HG03565 (cell line): ENCODE measurements at regions not wholly inside any gene's neighbourhood (a gene's known extent, or its start where the extent isn't known, plus 50 kb on each side); places are given as distances from the start of the nearest gene placed in this dataset.

Experiments used
- ATAC-seq: cut with Tn5 transposase; IDR thresholded peaks from one replicate; pipeline ENCODE4 v1.9.1; 2021; ENCODE audit warnings: mild to moderate bottlenecking, moderate library complexity; ENCODE audit not compliant: unreplicated experiment

GRCh38 chr5:61777292-61777691, 445.2 kb downstream of the ZSWIM6 start:
- ATAC-seq = no peak

- ATAC-seq = no peak
Measured at GRCh38 chr5:61779743-61780142, 447.7 kb downstream of the ZSWIM6 start.

DNA sequence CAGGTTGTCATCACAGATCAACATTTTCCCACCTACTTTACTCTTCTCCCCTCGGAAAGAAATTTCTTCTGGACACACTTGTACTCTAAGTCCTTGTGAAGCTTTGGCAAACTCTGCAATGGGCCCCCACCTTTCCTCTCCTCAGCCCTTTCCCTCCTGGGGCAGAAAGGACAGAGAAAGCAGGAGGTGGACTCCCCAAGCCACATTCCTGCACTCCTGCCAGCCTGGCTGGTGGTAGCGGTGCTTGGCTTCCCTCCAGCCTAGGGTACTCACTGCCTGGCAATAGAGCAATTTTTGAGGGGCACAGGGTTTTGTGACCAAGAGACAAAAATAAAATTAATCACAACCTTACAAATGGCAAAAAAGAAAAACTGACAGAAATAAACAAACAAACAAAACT, 451.4 kb downstream of the ZSWIM6 start:
- ATAC-seq = no peak

DNA sequence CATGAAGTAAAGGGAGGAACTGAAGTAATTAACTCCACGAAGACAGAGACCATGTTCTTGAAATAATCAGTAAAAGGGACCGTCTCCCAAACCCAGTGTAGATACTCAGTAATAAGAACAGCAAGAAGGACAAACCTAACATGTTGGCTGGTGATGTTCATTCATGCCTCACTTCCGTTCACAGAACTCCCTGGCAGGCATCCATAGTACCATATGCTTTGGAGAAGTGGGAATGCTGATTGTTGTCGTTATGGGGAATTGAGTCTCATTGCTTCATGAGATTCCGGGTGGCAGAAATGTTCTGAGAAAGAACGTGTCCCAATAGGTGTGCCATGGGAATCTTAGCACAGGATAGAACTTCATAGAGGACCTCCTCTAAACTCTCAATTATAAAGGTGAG, 452.3 kb downstream of the ZSWIM6 start:
- ATAC-seq = no peak

DNA sequence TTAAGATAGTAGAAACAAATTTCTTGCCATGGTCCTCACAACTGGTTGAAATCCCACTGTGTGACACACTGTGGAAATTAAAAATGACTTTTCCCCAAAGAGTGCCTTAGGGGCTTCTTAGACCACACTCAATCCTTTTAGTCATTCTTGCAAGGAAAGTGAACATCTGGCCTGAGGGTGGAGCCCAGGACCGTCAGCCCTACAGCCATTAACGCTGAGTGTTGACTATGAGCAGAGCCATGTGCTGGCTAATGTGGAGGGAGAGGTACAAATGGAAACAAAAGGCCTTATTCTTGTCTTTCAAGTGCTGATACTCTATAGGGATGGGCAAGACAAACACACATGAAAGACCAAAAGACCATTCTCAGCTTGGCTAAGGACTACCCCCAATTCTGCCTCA, 456.5 kb downstream of the ZSWIM6 start:
- no peak for ATAC-seq

GRCh38 chr5:61790007-61790406, 457.9 kb downstream of the ZSWIM6 start:
- no peak for ATAC-seq

- peak; percentile 93 for ATAC-seq
Measured at GRCh38 chr5:61790678-61791077, 458.6 kb downstream of the ZSWIM6 start.

DNA sequence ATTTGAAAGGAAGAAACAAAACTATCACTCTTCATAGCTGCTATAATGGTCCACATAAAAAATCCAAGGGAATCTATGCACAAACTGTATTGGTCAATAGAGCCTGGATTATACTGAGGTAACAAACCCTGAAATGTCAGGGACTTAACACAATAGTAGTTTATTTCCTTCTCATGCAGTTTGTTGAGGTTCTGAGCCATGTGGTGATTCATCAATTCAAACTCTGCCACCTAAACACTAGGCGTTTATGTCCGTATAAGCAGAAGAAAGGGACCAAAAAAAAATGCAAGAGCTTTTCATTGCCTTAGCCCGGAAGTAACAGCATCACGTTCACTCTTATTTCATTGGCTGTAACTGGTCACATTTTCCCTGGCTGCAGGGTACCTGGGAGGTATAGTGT, 464.7 kb downstream of the ZSWIM6 start:
- no peak for ATAC-seq

GRCh38 chr5:61800450-61800849, 468.4 kb downstream of the ZSWIM6 start:
- no peak for ATAC-seq

GRCh38 chr5:61801174-61801573, 469.1 kb downstream of the ZSWIM6 start:
- ATAC-seq = no peak

GRCh38 chr5:61802456-61802855, 470.4 kb downstream of the ZSWIM6 start:
- no peak for ATAC-seq

DNA sequence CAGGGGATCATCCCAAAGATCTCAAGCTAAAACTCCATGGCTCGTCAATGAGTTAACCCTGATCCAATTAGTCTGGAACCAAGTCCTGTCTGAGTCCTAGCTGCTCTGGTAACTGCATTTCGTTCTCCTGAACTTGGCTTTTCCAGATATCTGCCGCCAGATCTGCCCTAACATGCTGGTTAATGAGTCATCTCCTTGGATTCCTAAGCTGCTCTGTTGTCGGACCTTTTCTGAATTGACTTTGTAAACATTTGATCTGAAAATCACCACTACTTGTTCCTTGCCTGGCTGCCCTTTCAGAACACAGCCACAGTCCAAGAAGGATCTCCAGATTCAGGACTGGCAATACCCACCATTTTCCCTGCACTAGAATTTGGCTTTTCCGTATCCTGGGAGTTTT, 473.0 kb downstream of the ZSWIM6 start:
- ATAC-seq = no peak

- ATAC-seq = no peak
Measured at GRCh38 chr5:61806491-61807020, 474.5 kb downstream of the ZSWIM6 start.

DNA sequence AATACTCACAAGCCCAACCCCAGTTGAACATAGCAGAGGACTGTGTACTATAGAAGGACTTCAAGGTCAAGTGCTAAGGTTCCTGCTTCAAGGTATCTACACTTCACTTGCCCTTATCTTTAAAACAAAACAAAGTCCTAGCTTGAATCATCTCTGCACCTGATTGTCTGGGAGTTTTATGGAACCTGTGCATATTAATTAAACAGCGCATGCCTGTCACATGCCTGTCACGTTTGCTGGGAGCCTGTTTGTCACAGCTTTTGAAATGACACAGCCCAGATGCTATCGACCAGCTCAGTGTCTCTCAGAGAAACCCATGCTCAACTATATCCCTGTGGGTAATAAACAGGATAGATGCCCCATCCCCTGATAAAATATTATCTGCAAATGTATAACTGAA, 476.0 kb downstream of the ZSWIM6 start:
- no peak for ATAC-seq

GRCh38 chr5:61808909-61809308, 476.9 kb downstream of the ZSWIM6 start:
- ATAC-seq = no peak

DNA sequence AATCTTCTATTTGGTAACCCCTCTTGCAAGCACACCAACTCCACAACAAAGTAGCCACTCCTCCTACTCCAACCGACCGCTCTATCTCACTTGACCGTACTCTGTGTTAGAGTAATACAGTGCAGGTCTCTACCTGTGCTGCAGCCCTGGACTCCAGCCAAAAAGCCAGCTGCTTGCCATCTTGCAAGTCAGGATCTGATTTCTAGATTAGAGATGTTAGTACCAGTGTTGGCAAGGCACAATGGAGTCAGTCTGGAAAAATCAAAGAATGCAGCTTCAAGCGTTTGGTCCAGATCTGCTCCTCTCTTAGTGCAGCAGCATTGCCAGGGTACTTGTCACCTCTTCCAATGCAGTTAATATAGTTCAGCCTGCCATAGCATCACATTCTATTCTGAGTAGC, 477.6 kb downstream of the ZSWIM6 start:
- ATAC-seq = no peak

DNA sequence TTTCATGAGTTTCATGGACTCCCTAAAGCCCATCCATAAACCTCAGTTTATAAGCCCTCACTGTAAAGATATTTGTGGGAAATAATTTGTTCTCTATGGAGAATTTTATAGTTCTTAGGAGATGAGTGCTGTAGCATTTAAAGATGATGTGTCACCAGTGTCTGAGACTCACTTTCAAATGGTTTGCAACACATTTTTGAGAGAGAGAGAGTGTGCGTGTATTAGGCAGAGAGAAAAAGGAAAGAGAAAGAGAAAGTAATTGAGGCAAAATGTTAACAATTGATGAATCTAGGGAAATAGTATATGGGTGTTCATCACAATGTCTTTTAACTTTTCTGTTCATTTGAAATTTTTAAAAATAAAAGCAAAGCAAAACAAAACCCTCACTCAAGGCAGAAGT, 479.0 kb downstream of the ZSWIM6 start:
- ATAC-seq = no peak

- ATAC-seq = no peak
Measured at GRCh38 chr5:61813361-61813760, 481.3 kb downstream of the ZSWIM6 start.

- ATAC-seq = no peak
Measured at GRCh38 chr5:61815339-61815738, 483.3 kb downstream of the ZSWIM6 start.

- no peak for ATAC-seq
Measured at GRCh38 chr5:61816146-61816545, 484.1 kb downstream of the ZSWIM6 start.

GRCh38 chr5:61816585-61817450, 484.8 kb downstream of the ZSWIM6 start:
- ATAC-seq = no peak

GRCh38 chr5:61817472-61818326, 485.6 kb downstream of the ZSWIM6 start:
- ATAC-seq = no peak
